Sigmoid colon (tissue), 4 donors: ENCODE measurements at regions not wholly inside any gene's neighbourhood (a gene's known extent, or its start where the extent isn't known, plus 50 kb on each side); places are given as distances from the start of the nearest gene placed in this dataset.

Source experiments
- POLR2A ChIP-seq, 2 donors: fragments of 450-650 bp; IDR thresholded peaks; one replicate each; pipeline ENCODE4 v1.6.1; 2016; ENCODE audit warnings: antibody characterized with exemption in 2 of 2, mild to moderate bottlenecking in 2 of 2, moderate library complexity in 2 of 2
- POLR2AphosphoS5 ChIP-seq, 4 donors: sonication (generic); formaldehyde crosslinking; IDR thresholded peaks; one replicate each; pipeline ENCODE4 v1.6.1; 2017; ENCODE audit warnings: antibody characterized with exemption in 4 of 4
- TF ChIP-seq, protein P1 (sequence below), 4 experiments: fragments of 450-650 bp in 3 of 4; fragments of 200-600 bp in 1 of 4; IDR thresholded peaks; one replicate each; pipeline ENCODE4 v1.5.1; 2016 to 2019; ENCODE audit warnings: antibody characterized with exemption in 4 of 4, mild to moderate bottlenecking in 3 of 4, moderate library complexity in 2 of 4

DNA sequence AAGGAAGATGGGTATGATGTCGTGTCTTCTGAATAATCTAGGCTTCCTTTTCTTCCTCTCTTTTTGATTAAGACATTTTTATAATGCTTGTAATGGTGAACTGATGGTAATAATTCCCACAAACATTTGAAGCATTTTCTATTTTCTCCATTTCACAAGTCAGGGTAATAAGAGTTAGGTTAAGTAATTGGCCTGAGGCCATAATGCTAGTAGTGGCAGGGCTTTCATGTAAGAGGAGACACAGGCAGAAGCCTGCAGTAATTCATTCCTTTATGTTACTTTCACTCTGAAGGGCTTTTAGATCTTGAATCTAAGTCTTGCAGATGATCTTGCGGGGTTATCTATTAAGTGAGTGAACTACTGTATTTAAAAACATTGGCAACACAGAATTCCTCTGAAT lies 374.9 kb downstream of the MAT2B start:
- TF ChIP-seq POLR2A (IDR thresholded peaks at IDR 0.05): no peak
- TF ChIP-seq, protein P1, sequence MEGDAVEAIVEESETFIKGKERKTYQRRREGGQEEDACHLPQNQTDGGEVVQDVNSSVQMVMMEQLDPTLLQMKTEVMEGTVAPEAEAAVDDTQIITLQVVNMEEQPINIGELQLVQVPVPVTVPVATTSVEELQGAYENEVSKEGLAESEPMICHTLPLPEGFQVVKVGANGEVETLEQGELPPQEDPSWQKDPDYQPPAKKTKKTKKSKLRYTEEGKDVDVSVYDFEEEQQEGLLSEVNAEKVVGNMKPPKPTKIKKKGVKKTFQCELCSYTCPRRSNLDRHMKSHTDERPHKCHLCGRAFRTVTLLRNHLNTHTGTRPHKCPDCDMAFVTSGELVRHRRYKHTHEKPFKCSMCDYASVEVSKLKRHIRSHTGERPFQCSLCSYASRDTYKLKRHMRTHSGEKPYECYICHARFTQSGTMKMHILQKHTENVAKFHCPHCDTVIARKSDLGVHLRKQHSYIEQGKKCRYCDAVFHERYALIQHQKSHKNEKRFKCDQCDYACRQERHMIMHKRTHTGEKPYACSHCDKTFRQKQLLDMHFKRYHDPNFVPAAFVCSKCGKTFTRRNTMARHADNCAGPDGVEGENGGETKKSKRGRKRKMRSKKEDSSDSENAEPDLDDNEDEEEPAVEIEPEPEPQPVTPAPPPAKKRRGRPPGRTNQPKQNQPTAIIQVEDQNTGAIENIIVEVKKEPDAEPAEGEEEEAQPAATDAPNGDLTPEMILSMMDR (IDR thresholded peaks at IDR 0.05): no peak
- no peak for TF ChIP-seq POLR2AphosphoS5 (IDR thresholded peaks at IDR 0.05)
